Adrenal gland (tissue), 9 donors: ENCODE measurements at regions not wholly inside any gene's neighbourhood (a gene's known extent, or its start where the extent isn't known, plus 50 kb on each side); places are given as distances from the start of the nearest gene placed in this dataset.
"Not testable (repeated sequence)": the region's sequence is repeated elsewhere in the genome, so short reads cannot be mapped to it uniquely, and the experiment has no call there.

Source experiments
- DNase-seq, 7 donors: peaks; one replicate each; pipeline ENCODE4 v3.0.0-alpha.2; 2019 to 2020
- H3K27ac ChIP-seq, 5 donors: fragments of 200-600 bp; sonication (generic) in 4 of 5; 1 replicate in 3 of 5; 2 replicates in 2 of 5; pipeline versions ENCODE4 v1.5.1 to v1.8.0; 2016 to 2020; ENCODE audit warnings: mild to moderate bottlenecking in 1 of 5
- H3K27me3 ChIP-seq: fragments of 200-600 bp; 2 replicates; pipeline ENCODE4 v1.8.0; 2021
- H3K36me3 ChIP-seq, 2 donors: fragments of 200-600 bp; replicated peaks in 1 of 2; 1 replicate in 1 of 2; 2 replicates in 1 of 2; pipeline versions ENCODE4 v1.5.1 to v1.8.0; 2018 to 2022
- H3K4me1 ChIP-seq, 2 donors: fragments of 200-600 bp; replicated peaks in 1 of 2; 1 replicate in 1 of 2; 2 replicates in 1 of 2; pipeline versions ENCODE4 v1.5.1 to v1.8.0; 2018 to 2021
- H3K4me3 ChIP-seq, 4 donors: fragments of 200-600 bp; sonication (generic) in 3 of 4; one replicate each; pipeline ENCODE4 v1.5.1; 2016 to 2018
- H3K9me3 ChIP-seq, 3 donors: fragments of 200-600 bp; sonication (generic) in 1 of 3; replicated peaks in 1 of 3; 1 replicate in 2 of 3; 2 replicates in 1 of 3; pipeline versions ENCODE4 v1.5.1 to v1.8.0; 2016 to 2021
- CTCF ChIP-seq, 6 experiments: fragments of 450-650 bp in 4 of 6; fragments of 200-600 bp in 2 of 6; sonication (generic) in 1 of 6; IDR thresholded peaks; 1 replicate in 5 of 6; 2 replicates in 1 of 6; pipeline versions ENCODE4 v1.5.1 to v1.8.0; 2016 to 2021; ENCODE audit warnings: antibody characterized with exemption in 6 of 6, mild to moderate bottlenecking in 2 of 6, moderate library complexity in 1 of 6
- POLR2A ChIP-seq, 2 donors: fragments of 450-650 bp; IDR thresholded peaks; one replicate each; pipeline ENCODE4 v1.6.1; 2017; ENCODE audit warnings: antibody characterized with exemption in 2 of 2, mild to moderate bottlenecking in 2 of 2, moderate library complexity in 1 of 2
- WGBS, 4 donors: extraction: QIAGEN DNeasy Blood & Tissue Kit in 2 of 4; methylation state at CpG; one replicate each; pipeline versions ENCODE4 v1.1.5 to v1.1.7; 2013 to 2017; 5-methylcytosine and 5-hydroxymethylcytosine counted together
- intact Hi-C, 2 donors: fragments of 100-400 bp; cut with DNase I; formaldehyde crosslinking; loops; one replicate each; pipeline versions ENCODE4 v1.14.1 to v1.15.0; 2022 to 2023
- donor health status: healthy with polysubstance abuse.
- donor health status: Bipolar disorder and iron deficiency.
- donor health status: DM: yes; HTN: yes; CAD: no.
- donor health status: DM: no; HTN: no; CAD: no.
- donor health status: DM: no; HTN: no; CAD: no.

DNA sequence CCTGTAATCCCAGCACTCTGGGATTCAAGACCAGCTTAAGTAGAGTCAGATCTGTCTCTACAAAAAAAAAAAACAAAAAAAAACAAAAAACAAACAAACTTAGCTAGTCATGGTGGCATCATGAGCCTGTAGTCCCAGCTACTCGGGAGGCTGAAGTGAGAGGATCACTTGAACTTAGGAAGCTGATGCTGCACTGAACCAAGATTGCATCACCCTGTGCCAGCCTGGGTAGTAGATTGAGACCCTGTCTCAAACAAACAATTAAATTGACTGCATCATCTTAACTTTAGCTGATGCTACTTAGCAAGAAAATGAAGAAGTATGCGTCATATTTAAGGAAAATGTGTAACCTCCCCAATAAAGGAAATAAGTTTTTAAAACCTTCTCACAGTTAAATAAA is 136.6 kb upstream of the ATXN7L3B start:
- TF ChIP-seq POLR2A (IDR thresholded peaks at IDR 0.05): no peak
- no peak for TF ChIP-seq CTCF (IDR thresholded peaks at IDR 0.05)
- Histone ChIP-seq H3K4me1 (no peaks in the 10 kb centered on the region), H3K27me3 (no peaks in the 10 kb centered on the region), H3K4me3 (no peak overlapping the region), H3K27ac (no peak overlapping the region), H3K36me3 (no peaks in the 10 kb centered on the region), H3K9me3 (no peaks in the 10 kb centered on the region)
- WGBS, 4 donors: 82 to 90% (median 86%) methylated on average over 2 of the region's 2 CpGs
- intact Hi-C loops: no loop called here
- no peak for DNase-seq

- intact Hi-C loops: no loop called here
These were observed 135.7 kb upstream of the ATXN7L3B start for GRCh38 chr12:74401966-74402365.

GRCh38 chr12:74403221-74403470 is 134.5 kb upstream of the ATXN7L3B start:
- H3K27me3 ChIP-seq, H3K36me3 ChIP-seq, H3K9me3 ChIP-seq, H3K27ac ChIP-seq, DNase-seq, H3K4me3 ChIP-seq, intact Hi-C loops, H3K4me1 ChIP-seq: not testable (repeated sequence)
- WGBS, 4 donors: 60 to 80% (median 74%) methylated on average over 2 to 12 of the region's 12 CpGs

More at GRCh38 chr12:74401966-74402365, 135.7 kb upstream of the ATXN7L3B start:
- DNase-seq: no peak
- WGBS, 4 donors: 82 to 89% (median 83%) methylated on average over 3 of the region's 3 CpGs
- Histone ChIP-seq H3K4me1 (no peaks in the 10 kb centered on the region), H3K9me3 (no peaks in the 10 kb centered on the region), H3K27me3 (no peaks in the 10 kb centered on the region), H3K4me3 (no peak overlapping the region), H3K36me3 (no peaks in the 10 kb centered on the region), H3K27ac (no peak overlapping the region)
- no peak for TF ChIP-seq POLR2A (IDR thresholded peaks at IDR 0.05)
- TF ChIP-seq CTCF (IDR thresholded peaks at IDR 0.05): no peak

- H3K4me3 ChIP-seq: no peak overlapping the region
- no peaks in the 10 kb centered on the region for H3K27me3 ChIP-seq
- H3K36me3 ChIP-seq: no peaks in the 10 kb centered on the region
- intact Hi-C loops: no loop called here
- 30 to 39% (median 36%) methylated on average over 2 of the region's 2 CpGs for WGBS, 4 donors
- no peak overlapping the region for H3K27ac ChIP-seq
- H3K9me3 ChIP-seq: no peaks in the 10 kb centered on the region
- no peak for DNase-seq
- TF ChIP-seq CTCF (IDR thresholded peaks at IDR 0.05) (no peak), POLR2A (IDR thresholded peaks at IDR 0.05) (no peak)
- H3K4me1 ChIP-seq: no peaks in the 10 kb centered on the region
These were observed 129.0 kb upstream of the ATXN7L3B start for GRCh38 chr12:74408601-74409166.

- H3K27ac ChIP-seq: no peak overlapping the region
- no peak for DNase-seq
- no peaks in the 10 kb centered on the region for H3K36me3 ChIP-seq
- no peak overlapping the region for H3K4me3 ChIP-seq
- H3K9me3 ChIP-seq: no peaks in the 10 kb centered on the region
- intact Hi-C loops: no loop called here
- no peaks in the 10 kb centered on the region for H3K27me3 ChIP-seq
- TF ChIP-seq CTCF (IDR thresholded peaks at IDR 0.05) (peak in 5 of 6 experiments; percentile 22 to 54 (median 28)), POLR2A (IDR thresholded peaks at IDR 0.05) (no peak)
- 50 to 53% (median 51%) methylated on average over 2 of the region's 2 CpGs for WGBS, 4 donors
- H3K4me1 ChIP-seq: no peaks in the 10 kb centered on the region
These were observed 124.9 kb upstream of the ATXN7L3B start for GRCh38 chr12:74412606-74413230.
